ENCODE measurements at regions not wholly inside any gene's neighbourhood (a gene's known extent, or its start where the extent isn't known, plus 50 kb on each side); places are given as distances from the start of the nearest gene placed in this dataset.

- no peaks in the 10 kb centered on the region for H3K27me3 Mint-ChIP-seq
- no peaks in the 10 kb centered on the region for H3K36me3 Mint-ChIP-seq
- ATAC-seq = no peak
- H3K27ac Mint-ChIP-seq = no peak overlapping the region
- H3K4me3 Mint-ChIP-seq = no peak overlapping the region
- H3K4me1 Mint-ChIP-seq = no peaks in the 10 kb centered on the region
- peaks cover 3% of the 10 kb centered on the region for H3K9me3 Mint-ChIP-seq
Observed at GRCh38 chr1:232218955-232219865, 410.7 kb downstream of the SIPA1L2 start.

- no peaks in the 10 kb centered on the region for H3K9me3 Mint-ChIP-seq
- H3K27ac Mint-ChIP-seq = no peak overlapping the region
- H3K4me3 Mint-ChIP-seq = no peak overlapping the region
- ATAC-seq = no peak
- no peaks in the 10 kb centered on the region for H3K36me3 Mint-ChIP-seq
- no peaks in the 10 kb centered on the region for H3K4me1 Mint-ChIP-seq
- peaks cover 12% of the 10 kb centered on the region for H3K27me3 Mint-ChIP-seq
Observed at GRCh38 chr1:232213928-232214327, 416.0 kb downstream of the SIPA1L2 start.

- peaks cover 12% of the 10 kb centered on the region for H3K27me3 Mint-ChIP-seq
- H3K4me1 Mint-ChIP-seq = no peaks in the 10 kb centered on the region
- H3K9me3 Mint-ChIP-seq = no peaks in the 10 kb centered on the region
- ATAC-seq = no peak
- no peaks in the 10 kb centered on the region for H3K36me3 Mint-ChIP-seq
- H3K4me3 Mint-ChIP-seq = no peak overlapping the region
- H3K27ac Mint-ChIP-seq = no peak overlapping the region
Observed at GRCh38 chr1:232212253-232212652, 417.7 kb downstream of the SIPA1L2 start.

- H3K9me3 Mint-ChIP-seq = no peaks in the 10 kb centered on the region
- ATAC-seq = no peak
- H3K27ac Mint-ChIP-seq = no peak overlapping the region
- no peaks in the 10 kb centered on the region for H3K4me1 Mint-ChIP-seq
- peaks cover 12% of the 10 kb centered on the region for H3K27me3 Mint-ChIP-seq
- no peaks in the 10 kb centered on the region for H3K36me3 Mint-ChIP-seq
- no peak overlapping the region for H3K4me3 Mint-ChIP-seq
Observed at GRCh38 chr1:232211149-232211548, 418.8 kb downstream of the SIPA1L2 start.

GRCh38 chr1:232209357-232209756 is 420.6 kb downstream of the SIPA1L2 start:
- Mint-ChIP-seq H3K27me3 (peaks cover 12% of the 10 kb centered on the region), H3K36me3 (no peaks in the 10 kb centered on the region)

GRCh38 chr1:232207073-232207866 is 422.7 kb downstream of the SIPA1L2 start:
- H3K27me3 Mint-ChIP-seq = peaks cover 12% of the 10 kb centered on the region
- no peak overlapping the region for H3K27ac Mint-ChIP-seq
- no peak for ATAC-seq
- H3K36me3 Mint-ChIP-seq = no peaks in the 10 kb centered on the region
- H3K4me1 Mint-ChIP-seq = no peaks in the 10 kb centered on the region
- H3K4me3 Mint-ChIP-seq = no peak overlapping the region
- H3K9me3 Mint-ChIP-seq = no peaks in the 10 kb centered on the region

More at GRCh38 chr1:232209357-232209756, 420.6 kb downstream of the SIPA1L2 start:
- ATAC-seq = no peak
- Mint-ChIP-seq H3K9me3 (no peaks in the 10 kb centered on the region), H3K4me1 (no peaks in the 10 kb centered on the region), H3K27ac (no peak overlapping the region), H3K4me3 (no peak overlapping the region)

- ATAC-seq = no peak
- Mint-ChIP-seq H3K4me1 (no peaks in the 10 kb centered on the region), H3K36me3 (no peaks in the 10 kb centered on the region), H3K9me3 (peaks cover 5% of the 10 kb centered on the region), H3K27me3 (no peaks in the 10 kb centered on the region), H3K27ac (no peak overlapping the region), H3K4me3 (no peak overlapping the region)
Observed at GRCh38 chr1:232204269-232204668, 425.7 kb downstream of the SIPA1L2 start.

GRCh38 chr1:232201024-232201423 is 428.9 kb downstream of the SIPA1L2 start:
- Mint-ChIP-seq H3K9me3 (peaks cover 8% of the 10 kb centered on the region), H3K36me3 (no peaks in the 10 kb centered on the region), H3K4me1 (no peaks in the 10 kb centered on the region), H3K27me3 (no peaks in the 10 kb centered on the region), H3K4me3 (no peak overlapping the region), H3K27ac (no peak overlapping the region)
- ATAC-seq = no peak

- Mint-ChIP-seq H3K27me3 (no peaks in the 10 kb centered on the region), H3K4me3 (no peak overlapping the region), H3K4me1 (no peaks in the 10 kb centered on the region), H3K27ac (no peak overlapping the region), H3K36me3 (no peaks in the 10 kb centered on the region), H3K9me3 (peaks cover 5% of the 10 kb centered on the region)
- ATAC-seq = no peak
Observed at GRCh38 chr1:232196042-232196441, 433.9 kb downstream of the SIPA1L2 start.

- no peak overlapping the region for H3K27ac Mint-ChIP-seq
- H3K4me1 Mint-ChIP-seq = no peaks in the 10 kb centered on the region
- H3K4me3 Mint-ChIP-seq = no peak overlapping the region
- no peak for ATAC-seq
- no peaks in the 10 kb centered on the region for H3K27me3 Mint-ChIP-seq
- H3K9me3 Mint-ChIP-seq = peaks cover 2% of the 10 kb centered on the region
- no peaks in the 10 kb centered on the region for H3K36me3 Mint-ChIP-seq
Observed at GRCh38 chr1:232194424-232194823, 435.5 kb downstream of the SIPA1L2 start.

GRCh38 chr1:232193451-232193783 is 436.5 kb downstream of the SIPA1L2 start:
- Mint-ChIP-seq H3K9me3 (no peaks in the 10 kb centered on the region), H3K36me3 (no peaks in the 10 kb centered on the region), H3K27me3 (no peaks in the 10 kb centered on the region), H3K4me3 (no peak overlapping the region), H3K27ac (no peak overlapping the region), H3K4me1 (no peaks in the 10 kb centered on the region)
- ATAC-seq = no peak

GRCh38 chr1:232192781-232193450 is 437.0 kb downstream of the SIPA1L2 start:
- ATAC-seq = no peak
- H3K27ac Mint-ChIP-seq = no peak overlapping the region
- no peaks in the 10 kb centered on the region for H3K27me3 Mint-ChIP-seq
- H3K9me3 Mint-ChIP-seq = no peaks in the 10 kb centered on the region
- no peak overlapping the region for H3K4me3 Mint-ChIP-seq
- H3K4me1 Mint-ChIP-seq = no peaks in the 10 kb centered on the region
- no peaks in the 10 kb centered on the region for H3K36me3 Mint-ChIP-seq

- ATAC-seq = no peak
- Mint-ChIP-seq H3K4me1 (no peaks in the 10 kb centered on the region), H3K4me3 (no peak overlapping the region), H3K9me3 (no peaks in the 10 kb centered on the region), H3K27ac (no peak overlapping the region), H3K27me3 (peaks cover 4% of the 10 kb centered on the region), H3K36me3 (no peaks in the 10 kb centered on the region)
Observed at GRCh38 chr1:232191560-232191959, 438.4 kb downstream of the SIPA1L2 start.

- H3K27me3 Mint-ChIP-seq = peaks cover 13% of the 10 kb centered on the region
- H3K4me3 Mint-ChIP-seq = no peak overlapping the region
- no peak overlapping the region for H3K27ac Mint-ChIP-seq
- H3K36me3 Mint-ChIP-seq = no peaks in the 10 kb centered on the region
- no peaks in the 10 kb centered on the region for H3K4me1 Mint-ChIP-seq
- no peaks in the 10 kb centered on the region for H3K9me3 Mint-ChIP-seq
- no peak for ATAC-seq
Observed at GRCh38 chr1:232188318-232188717, 441.6 kb downstream of the SIPA1L2 start.

- Mint-ChIP-seq H3K9me3 (no peaks in the 10 kb centered on the region), H3K4me3 (no peak overlapping the region), H3K36me3 (no peaks in the 10 kb centered on the region), H3K27me3 (peaks cover 18% of the 10 kb centered on the region), H3K4me1 (no peaks in the 10 kb centered on the region), H3K27ac (no peak overlapping the region)
- no peak for ATAC-seq
Observed at GRCh38 chr1:232186931-232187330, 443.0 kb downstream of the SIPA1L2 start.

Measured in stimulated activated memory B cell treated with anti-CD40 and anti-IgM and Interleukin-4, amounts not matched to agents 10 μg/mL and 1 μg/mL and 100 μg/mL, for 72 hours (primary cell).